Natural killer cell treated with Interleukin-12 subunit alpha and Interleukin-12 subunit beta and Interleukin-15 and Interleukin-18, amount 100 ng/mL, for 72 hours (primary cell): ENCODE measurements at regions not wholly inside any gene's neighbourhood (a gene's known extent, or its start where the extent isn't known, plus 50 kb on each side); places are given as distances from the start of the nearest gene placed in this dataset.

Experiments used
- ATAC-seq, 2 donors: fragments of 150-1000 bp; cut with Tn5 transposase in 1 of 2; sonication (Bioruptor Pico), chemical (Tn5 transposase) in 1 of 2; 2 replicates each; pipeline ENCODE4 v1.10.0; 2021
- DNase-seq: peaks from one replicate; pipeline ENCODE4 v3.0.0; 2022; ENCODE audit warnings: low spot score
- H3K27ac Mint-ChIP-seq, 2 donors: 1 replicate in 1 of 2; 2 replicates in 1 of 2; pipeline ENCODE4 v1.8.0; 2022; ENCODE audit warnings: mixed read lengths in 2 of 2, mild to moderate bottlenecking in 1 of 2, moderate library complexity in 1 of 2
- H3K27me3 Mint-ChIP-seq, 2 donors: 1 replicate in 1 of 2; 2 replicates in 1 of 2; pipeline ENCODE4 v1.8.0; 2022; ENCODE audit warnings: mixed read lengths in 2 of 2
- H3K36me3 Mint-ChIP-seq: one replicate; pipeline ENCODE4 v1.8.0; 2022; ENCODE audit warnings: mixed read lengths
- H3K4me1 Mint-ChIP-seq, 2 donors: 1 replicate in 1 of 2; 2 replicates in 1 of 2; pipeline ENCODE4 v1.8.0; 2022; ENCODE audit warnings: low read depth in 2 of 2, mixed read lengths in 2 of 2, mild to moderate bottlenecking in 1 of 2
- H3K4me3 Mint-ChIP-seq: one replicate; pipeline ENCODE4 v1.8.0; 2022; ENCODE audit warnings: mixed read lengths
- H3K9me3 Mint-ChIP-seq: 2 replicates; pipeline ENCODE4 v1.8.0; 2022; ENCODE audit warnings: mixed read lengths

DNA sequence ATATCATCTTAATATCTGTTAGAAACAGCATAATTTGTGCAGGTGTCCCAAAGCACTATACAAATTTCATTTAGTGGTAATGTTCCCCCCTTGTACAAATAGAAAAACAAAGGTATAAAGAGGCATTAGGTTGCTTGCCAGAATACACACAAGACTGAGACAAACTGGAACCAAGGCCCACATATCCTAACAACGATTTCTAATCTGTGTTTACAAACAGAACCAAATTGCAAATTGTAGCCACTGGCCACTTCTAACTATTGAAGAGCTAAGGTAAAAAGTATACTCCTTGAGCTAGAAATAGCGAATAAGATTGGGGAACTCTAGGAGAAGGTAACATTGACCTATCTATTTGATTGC, 526.1 kb downstream of the KLF12 start:
- Mint-ChIP-seq H3K4me3 (no peak overlapping the region), H3K4me1 (no peaks in the 10 kb centered on the region), H3K36me3 (no peaks in the 10 kb centered on the region), H3K27me3 (no peaks in the 10 kb centered on the region), H3K9me3 (no peaks in the 10 kb centered on the region), H3K27ac (no peak overlapping the region)
- no peak for ATAC-seq
- no peak for DNase-seq

DNA sequence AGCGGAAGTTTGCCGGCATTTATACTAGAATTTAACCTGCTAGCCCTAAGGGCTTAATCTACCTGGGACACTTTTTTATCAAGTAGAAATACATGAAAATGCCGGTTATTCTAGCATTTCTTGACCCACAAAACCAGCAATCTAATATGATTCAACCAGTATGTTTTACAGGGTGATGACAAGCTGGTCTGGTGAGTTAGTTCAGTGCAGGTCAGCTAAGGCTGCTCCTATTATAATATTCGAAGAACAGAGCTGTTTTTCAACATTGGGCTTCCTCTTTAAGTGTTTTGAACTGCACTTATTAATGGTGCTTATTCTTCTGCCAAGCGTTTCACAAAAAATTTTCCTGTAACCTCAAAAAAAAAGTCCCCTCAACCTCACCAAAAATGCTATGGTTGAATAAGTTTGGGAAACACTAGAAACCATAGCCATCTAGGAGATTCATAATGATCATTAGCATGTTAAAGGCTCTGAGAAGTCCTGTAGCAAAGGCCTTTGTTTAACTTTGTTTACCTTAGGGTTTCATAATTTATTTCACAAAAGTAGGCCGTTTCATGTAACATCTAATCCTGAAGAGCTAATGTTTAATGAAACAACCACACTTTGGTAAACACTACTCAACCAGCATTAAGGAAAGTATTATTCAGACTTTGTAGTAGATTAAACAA, 526.6 kb downstream of the KLF12 start:
- ATAC-seq (no peak), DNase-seq (no peak)
- H3K36me3 Mint-ChIP-seq: no peaks in the 10 kb centered on the region
- H3K9me3 Mint-ChIP-seq: no peaks in the 10 kb centered on the region
- H3K4me3 Mint-ChIP-seq: no peak overlapping the region
- peaks cover 0 to 2% of the 10 kb centered on the region in 2 donors for H3K27me3 Mint-ChIP-seq
- H3K27ac Mint-ChIP-seq: no peak overlapping the region
- H3K4me1 Mint-ChIP-seq: no peaks in the 10 kb centered on the region

DNA sequence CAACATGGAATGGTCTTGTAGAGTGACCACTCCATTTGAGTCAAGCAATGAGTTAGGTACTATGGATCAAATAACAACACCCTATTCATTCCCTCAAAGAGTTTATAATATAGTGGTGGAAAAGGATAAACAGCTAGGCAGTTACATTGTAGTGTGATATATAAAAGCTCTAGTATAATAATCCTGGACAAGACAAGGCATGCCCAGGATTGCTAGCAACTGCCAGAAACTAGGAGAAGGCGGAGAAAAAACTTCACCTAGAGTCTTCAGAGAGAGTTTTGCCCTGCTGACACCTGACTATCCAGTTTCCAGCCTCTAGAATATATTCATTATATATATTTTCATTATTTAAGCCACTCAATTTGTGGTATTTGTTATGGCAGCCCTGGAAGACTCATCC, 530.6 kb downstream of the KLF12 start:
- no peak for DNase-seq
- peaks cover 3 to 6% of the 10 kb centered on the region in 2 donors for H3K27me3 Mint-ChIP-seq

DNA sequence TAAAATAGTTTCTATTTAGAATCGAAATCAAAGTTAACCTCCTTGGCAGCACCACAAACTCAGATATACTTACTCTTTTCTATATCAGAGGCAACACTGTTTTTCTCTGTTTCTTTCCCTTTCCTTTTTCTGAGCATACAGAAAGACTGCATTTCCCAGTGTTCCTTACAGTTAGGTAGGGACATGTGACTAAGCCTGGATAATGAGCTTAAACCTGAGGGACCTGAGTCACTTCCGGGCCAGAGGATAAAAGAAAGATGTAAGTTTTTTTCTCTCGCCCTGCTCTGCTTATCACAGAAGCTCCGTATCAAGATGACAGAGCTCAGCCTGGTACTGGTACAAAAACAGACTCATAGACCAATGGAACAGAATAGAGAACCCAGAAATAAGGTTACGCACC, 531.9 kb downstream of the KLF12 start:
- Mint-ChIP-seq H3K27me3 (peaks cover 3 to 6% of the 10 kb centered on the region in 2 donors), H3K27ac (peak overlapping the region in 1 of 2 donors; percentile 24), H3K36me3 (no peaks in the 10 kb centered on the region), H3K9me3 (peaks cover 6% of the 10 kb centered on the region), H3K4me3 (no peak overlapping the region), H3K4me1 (no peaks in the 10 kb centered on the region)
- peak in 1 of 2 donors; percentile 25 for ATAC-seq
- DNase-seq: no peak

More for the DNA sequence above, 530.6 kb downstream of the KLF12 start:
- no peak overlapping the region for H3K4me3 Mint-ChIP-seq
- H3K27ac Mint-ChIP-seq: no peak overlapping the region
- ATAC-seq: no peak
- no peaks in the 10 kb centered on the region for H3K4me1 Mint-ChIP-seq
- H3K9me3 Mint-ChIP-seq: peaks cover 6% of the 10 kb centered on the region
- H3K36me3 Mint-ChIP-seq: no peaks in the 10 kb centered on the region

DNA sequence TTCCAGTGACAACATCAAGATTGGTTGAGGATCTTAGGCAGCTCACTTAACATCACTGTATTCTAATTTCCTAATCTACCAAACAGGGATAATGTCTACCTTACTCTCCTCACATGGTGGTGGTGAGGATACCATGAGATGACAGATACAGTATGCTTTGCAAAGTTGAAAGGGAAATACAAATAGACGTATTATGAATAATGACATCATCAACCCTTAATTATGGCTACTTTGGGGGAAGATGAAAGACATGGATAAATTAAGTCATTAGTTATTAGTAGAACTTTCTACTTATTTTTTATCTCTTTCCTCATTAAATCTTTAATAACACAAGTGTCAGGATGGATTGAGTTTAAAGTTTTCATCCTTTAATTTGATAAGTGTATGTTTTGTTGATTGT, 532.5 kb downstream of the KLF12 start:
- DNase-seq: no peak
- Mint-ChIP-seq H3K27ac (no peak overlapping the region), H3K4me3 (no peak overlapping the region), H3K27me3 (peaks cover 3 to 6% of the 10 kb centered on the region in 2 donors), H3K4me1 (no peaks in the 10 kb centered on the region), H3K36me3 (no peaks in the 10 kb centered on the region), H3K9me3 (peaks cover 6% of the 10 kb centered on the region)
- no peak for ATAC-seq

DNA sequence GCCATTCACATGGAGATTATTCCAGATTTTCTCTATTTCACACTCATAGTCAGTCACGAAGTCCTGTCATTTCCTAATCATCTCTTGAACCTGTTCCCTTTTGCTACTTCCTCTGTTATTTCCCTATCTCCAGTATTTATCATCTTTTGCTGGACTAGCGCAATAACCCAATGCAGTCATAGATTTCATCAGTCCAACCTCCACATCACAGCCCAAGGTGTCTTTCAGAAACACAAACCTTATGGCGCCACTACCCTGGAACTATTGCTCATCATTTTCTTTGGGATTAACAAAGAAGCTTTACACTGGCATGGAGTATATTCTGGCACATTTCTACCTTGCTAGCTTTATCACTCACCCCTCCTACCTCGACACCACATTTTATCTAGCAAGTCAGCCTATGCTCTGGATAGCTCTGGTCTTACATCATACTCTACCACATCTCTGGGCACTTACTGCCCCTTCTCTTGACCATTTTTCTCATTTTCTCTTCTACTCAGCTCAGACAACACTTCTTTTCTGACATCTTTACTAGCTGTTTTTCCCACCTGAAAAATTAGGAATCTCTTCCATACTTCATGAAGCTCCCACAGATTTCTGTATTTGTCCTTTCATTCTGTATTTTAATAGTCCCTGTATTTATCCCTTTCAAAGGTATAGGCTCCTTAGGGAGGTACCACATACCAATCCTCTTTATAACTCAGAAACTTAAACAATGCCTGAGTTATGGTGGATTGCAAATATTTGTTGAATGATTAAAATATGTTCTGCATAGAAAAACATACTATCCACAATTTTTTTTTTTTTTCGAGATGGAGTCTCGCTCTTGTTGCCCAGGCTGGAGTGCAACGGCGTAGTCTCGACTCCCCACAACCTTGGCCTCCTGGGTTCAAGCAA, 534.7 kb downstream of the KLF12 start:
- Mint-ChIP-seq H3K27ac (peak overlapping the region in 1 of 2 donors; percentile 10), H3K27me3 (peaks cover 6 to 9% of the 10 kb centered on the region in 2 donors), H3K36me3 (no peaks in the 10 kb centered on the region), H3K4me3 (peak overlapping the region; percentile 5), H3K9me3 (peaks cover 6% of the 10 kb centered on the region), H3K4me1 (peaks cover 2 to 6% of the 10 kb centered on the region in 2 donors)
- peak in 1 of 2 donors; percentile 3 for ATAC-seq
- DNase-seq: no peak

DNA sequence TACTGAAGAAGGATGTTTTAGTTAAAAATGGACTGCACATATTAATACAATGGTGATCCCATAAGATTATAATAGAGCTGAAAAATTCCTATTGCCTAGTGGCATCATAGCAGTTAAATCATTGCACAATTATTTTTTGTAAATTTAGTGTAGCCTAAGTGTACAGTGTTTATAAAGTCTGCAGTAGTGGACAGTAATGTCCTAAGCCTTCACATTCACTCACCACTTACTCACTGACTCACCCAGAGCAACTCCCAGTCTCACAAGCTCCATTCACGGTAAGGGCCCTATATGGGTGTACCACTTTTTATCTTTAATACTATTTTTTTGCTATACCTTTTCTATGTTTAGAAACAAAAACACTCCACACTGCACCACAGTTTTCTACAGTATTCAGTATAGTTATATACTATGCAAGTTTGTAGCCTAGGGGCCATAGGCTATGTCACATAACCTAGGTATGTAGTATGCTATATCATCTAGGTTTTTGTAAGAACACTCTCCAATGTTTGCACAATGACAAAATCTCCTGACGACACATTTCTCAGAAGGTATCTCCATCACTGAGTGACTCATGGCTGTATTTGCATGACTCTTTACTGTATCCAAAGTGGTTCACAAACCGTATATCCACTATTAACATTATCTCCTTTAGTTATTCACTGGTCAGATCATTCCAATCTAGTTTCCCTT, 536.0 kb downstream of the KLF12 start:
- peaks cover 6% of the 10 kb centered on the region for H3K9me3 Mint-ChIP-seq
- ATAC-seq (peak; percentile 72 to 75), DNase-seq (no peak)
- no peak overlapping the region for H3K4me3 Mint-ChIP-seq
- no peaks in the 10 kb centered on the region for H3K36me3 Mint-ChIP-seq
- peak overlapping the region in 1 of 2 donors; percentile 10 for H3K27ac Mint-ChIP-seq
- peaks cover 7 to 13% of the 10 kb centered on the region in 2 donors for H3K27me3 Mint-ChIP-seq
- peaks cover 2 to 6% of the 10 kb centered on the region in 2 donors for H3K4me1 Mint-ChIP-seq

DNA sequence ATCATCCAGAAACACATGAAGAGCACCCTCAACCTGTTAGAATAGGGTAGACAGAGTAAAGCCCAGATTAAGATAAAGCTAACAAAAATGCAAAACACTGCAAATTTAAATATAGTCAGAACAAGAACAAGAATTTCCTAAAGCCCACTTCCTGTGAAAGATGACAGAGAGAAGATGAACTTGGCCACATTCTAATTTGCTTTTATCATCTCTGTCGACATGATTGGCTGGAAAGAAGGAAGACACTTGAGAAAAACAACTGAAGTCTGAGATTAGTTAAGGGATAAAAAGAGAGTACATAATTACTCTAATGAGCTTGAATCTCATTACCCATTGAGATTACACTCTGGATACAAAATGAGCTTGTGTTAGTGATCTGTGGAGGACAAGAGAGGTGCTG, 537.6 kb downstream of the KLF5 start:
- ATAC-seq: peak in 1 of 2 donors; percentile 37
- Mint-ChIP-seq H3K4me1 (peaks cover 2 to 6% of the 10 kb centered on the region in 2 donors), H3K36me3 (no peaks in the 10 kb centered on the region), H3K27me3 (peaks cover 7% of the 10 kb centered on the region in 2 donors), H3K4me3 (peak overlapping the region; percentile 12), H3K9me3 (peaks cover 6% of the 10 kb centered on the region), H3K27ac (peak overlapping the region in 1 of 2 donors; percentile 24)
- no peak for DNase-seq

DNA sequence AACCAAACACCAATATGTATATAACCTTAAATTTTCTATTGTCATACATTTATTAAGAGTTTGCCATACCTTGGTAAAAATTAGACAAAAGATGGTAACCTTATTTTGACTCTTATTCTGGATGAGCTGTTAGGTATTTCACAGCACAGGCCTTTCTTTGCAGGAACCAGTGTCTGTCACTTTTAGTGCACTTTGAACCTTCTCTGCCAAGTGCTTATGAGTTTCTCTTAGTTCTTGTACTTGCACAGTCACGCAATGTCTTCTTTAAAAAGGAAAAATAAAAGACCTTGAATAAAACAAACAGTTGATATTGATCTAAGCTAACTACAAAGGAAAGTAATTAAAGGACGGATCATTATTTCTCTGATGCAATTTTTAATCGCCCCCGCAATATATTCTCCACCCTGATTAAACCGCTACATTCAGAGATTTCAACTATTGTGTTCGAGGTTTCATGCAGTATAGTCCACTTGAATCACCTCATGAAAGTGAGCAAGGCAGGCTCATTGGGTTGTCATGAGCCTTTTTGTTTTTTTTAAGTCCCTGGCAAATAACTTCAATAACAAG, 534.5 kb downstream of the KLF5 start:
- DNase-seq: no peak
- no peaks in the 10 kb centered on the region for H3K9me3 Mint-ChIP-seq
- ATAC-seq: no peak
- H3K27ac Mint-ChIP-seq: no peak overlapping the region
- peaks cover 2 to 6% of the 10 kb centered on the region in 2 donors for H3K4me1 Mint-ChIP-seq
- no peaks in the 10 kb centered on the region for H3K36me3 Mint-ChIP-seq
- peaks cover 4 to 7% of the 10 kb centered on the region in 2 donors for H3K27me3 Mint-ChIP-seq
- H3K4me3 Mint-ChIP-seq: no peak overlapping the region

DNA sequence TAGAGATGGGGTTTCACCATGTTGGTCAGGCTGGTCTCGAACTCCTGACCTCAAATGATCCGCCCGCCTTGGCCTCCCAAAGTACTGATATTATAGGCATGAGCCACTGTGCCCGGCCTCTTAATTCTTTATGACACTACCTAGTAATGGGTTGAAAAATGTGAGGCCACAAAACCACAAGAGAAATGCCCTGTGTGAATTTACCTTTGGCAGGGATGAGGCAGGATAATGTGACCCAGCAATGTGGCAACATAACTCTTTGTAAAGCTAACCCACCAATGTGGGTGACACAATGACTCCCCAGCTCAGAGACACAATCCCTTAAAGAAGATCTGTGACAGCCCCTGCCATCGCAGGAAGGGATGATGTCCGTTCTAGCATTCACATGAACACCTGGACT, 533.1 kb downstream of the KLF5 start:
- no peak overlapping the region for H3K4me3 Mint-ChIP-seq
- peaks cover 2 to 6% of the 10 kb centered on the region in 2 donors for H3K4me1 Mint-ChIP-seq
- no peaks in the 10 kb centered on the region for H3K9me3 Mint-ChIP-seq
- H3K27me3 Mint-ChIP-seq: peaks cover 7 to 8% of the 10 kb centered on the region in 2 donors
- ATAC-seq: no peak
- no peak for DNase-seq
- no peaks in the 10 kb centered on the region for H3K36me3 Mint-ChIP-seq
- no peak overlapping the region for H3K27ac Mint-ChIP-seq

DNA sequence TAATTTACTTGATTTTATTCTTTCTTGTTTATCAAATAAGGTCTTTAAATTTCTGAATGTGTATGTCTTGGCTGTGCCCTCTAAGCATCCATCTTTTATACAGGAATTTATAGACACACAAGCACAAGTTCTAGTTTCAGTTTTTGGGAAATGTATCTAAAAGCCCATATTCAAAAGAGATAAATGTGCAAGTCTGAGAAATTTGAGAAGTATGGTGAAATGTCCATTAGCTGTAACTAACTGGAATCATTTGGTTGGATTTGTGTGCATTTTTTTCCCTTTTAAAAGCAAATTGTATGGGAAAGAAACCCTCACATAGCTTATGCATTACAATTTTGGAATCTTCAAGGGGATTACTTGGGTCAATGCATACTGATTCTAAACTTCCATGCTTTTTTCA, 532.0 kb downstream of the KLF5 start:
- DNase-seq (no peak), ATAC-seq (no peak)
- no peaks in the 10 kb centered on the region for H3K4me1 Mint-ChIP-seq
- peaks cover 8 to 15% of the 10 kb centered on the region in 2 donors for H3K27me3 Mint-ChIP-seq
- H3K27ac Mint-ChIP-seq: no peak overlapping the region
- H3K4me3 Mint-ChIP-seq: no peak overlapping the region
- H3K9me3 Mint-ChIP-seq: no peaks in the 10 kb centered on the region
- no peaks in the 10 kb centered on the region for H3K36me3 Mint-ChIP-seq

DNA sequence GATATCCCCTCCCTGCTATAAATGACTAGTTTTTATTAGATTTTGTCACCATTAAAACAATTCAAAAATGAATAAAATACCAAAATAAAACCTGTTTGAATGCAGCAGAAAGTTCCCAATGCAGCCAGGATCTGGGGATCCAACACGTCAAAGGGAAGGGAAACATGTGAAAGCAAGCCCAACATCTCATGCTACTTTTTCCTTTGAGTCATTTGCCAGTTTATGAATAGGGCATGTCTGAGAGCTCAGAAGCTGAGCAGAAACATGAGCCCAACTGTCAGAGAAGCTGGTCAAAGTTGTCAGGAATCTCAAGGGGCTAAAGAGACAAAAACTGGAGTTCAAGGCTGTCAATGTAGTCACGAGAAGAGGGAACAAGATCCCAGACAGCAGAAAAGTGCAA, 526.4 kb downstream of the KLF5 start:
- H3K27ac Mint-ChIP-seq: no peak overlapping the region
- H3K36me3 Mint-ChIP-seq: no peaks in the 10 kb centered on the region
- no peaks in the 10 kb centered on the region for H3K9me3 Mint-ChIP-seq
- DNase-seq (no peak), ATAC-seq (no peak)
- H3K27me3 Mint-ChIP-seq: peaks cover 4 to 31% of the 10 kb centered on the region in 2 donors
- no peak overlapping the region for H3K4me3 Mint-ChIP-seq
- no peaks in the 10 kb centered on the region for H3K4me1 Mint-ChIP-seq

DNA sequence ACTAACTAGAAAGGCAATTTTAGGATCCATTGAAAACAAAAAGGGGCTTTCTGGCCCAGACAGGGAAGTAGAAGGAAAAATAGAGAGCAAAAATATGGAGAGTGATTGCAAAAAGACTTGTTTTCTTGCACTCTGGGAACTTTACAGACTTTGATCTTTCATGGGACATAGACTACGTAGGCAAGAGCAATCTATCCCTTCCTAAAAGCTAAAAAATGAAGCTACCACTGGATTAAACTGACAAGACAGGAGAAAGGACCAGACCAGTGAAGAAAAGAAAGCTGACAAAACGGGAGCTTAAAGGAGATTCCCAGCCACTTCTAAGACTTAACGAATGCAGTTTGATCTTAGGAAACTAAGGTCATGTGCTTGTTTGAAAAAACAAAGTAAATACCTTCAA, 524.5 kb downstream of the KLF5 start:
- peaks cover 3% of the 10 kb centered on the region for H3K9me3 Mint-ChIP-seq
- no peaks in the 10 kb centered on the region for H3K4me1 Mint-ChIP-seq
- DNase-seq (no peak), ATAC-seq (no peak)
- peaks cover 7 to 40% of the 10 kb centered on the region in 2 donors for H3K27me3 Mint-ChIP-seq
- no peaks in the 10 kb centered on the region for H3K36me3 Mint-ChIP-seq
- no peak overlapping the region for H3K27ac Mint-ChIP-seq
- no peak overlapping the region for H3K4me3 Mint-ChIP-seq
